ENCODE measurements at regions not wholly inside any gene's neighbourhood (a gene's known extent, or its start where the extent isn't known, plus 50 kb on each side); places are given as distances from the start of the nearest gene placed in this dataset.
"Not testable (repeated sequence)": the region's sequence is repeated elsewhere in the genome, so short reads cannot be mapped to it uniquely, and the experiment has no call there.

DNA sequence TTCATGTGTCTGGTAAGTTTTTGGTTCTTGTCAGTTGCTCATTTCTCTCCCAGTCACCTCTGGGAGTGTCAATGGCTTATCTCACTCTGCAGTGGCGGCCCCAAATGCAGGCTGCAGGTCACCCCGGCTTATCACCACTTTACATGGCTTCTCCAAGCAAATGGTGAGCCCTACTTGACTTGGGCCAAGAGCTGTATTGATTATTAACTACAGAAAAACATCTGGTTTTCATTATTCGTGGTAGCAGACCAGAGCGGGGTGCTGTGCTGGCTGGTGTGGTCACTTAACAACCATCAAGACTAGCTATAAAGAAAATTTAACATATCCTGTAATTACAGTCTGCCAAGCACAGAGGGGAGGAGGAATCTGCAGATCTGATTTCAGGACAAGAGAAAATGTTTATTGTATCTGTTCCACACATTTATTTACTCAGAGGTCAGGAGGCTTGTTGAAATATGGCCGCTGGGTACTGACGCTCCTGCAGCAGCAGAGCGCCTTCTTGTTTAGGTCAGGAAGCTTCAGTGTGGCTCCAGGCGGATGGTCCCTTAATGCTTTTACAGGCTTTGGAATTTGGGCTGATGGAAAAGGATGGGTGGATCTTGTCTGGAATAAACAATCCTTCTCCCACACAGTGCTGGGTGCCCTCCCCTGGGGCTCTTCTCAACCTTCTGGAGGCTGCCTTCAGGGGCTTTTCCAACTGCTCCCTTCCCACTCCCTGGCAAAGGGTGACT, 87.8 kb downstream of the HLX start:
- Histone ChIP-seq H3K9me3 (peaks cover 0 to 10% (median 0%) of the 10 kb centered on the region in 3 donors), H3K27ac (no peak overlapping the region), H3K36me3 (no peaks in the 10 kb centered on the region), H3K27me3 (no peaks in the 10 kb centered on the region), H3K4me1 (no peaks in the 10 kb centered on the region), H3K4me3 (no peak overlapping the region)
- in situ Hi-C loops (cut with MboI; ENCODE audit: low sequenced_read_pairs in 4 of 4): no loop called here
- TF ChIP-seq CTCF (IDR thresholded peaks at IDR 0.05 in 4 of 5, conservative IDR thresholded peaks at IDR 0.05 in 1 of 5): no peak
- TF ChIP-seq POLR2A (IDR thresholded peaks at IDR 0.05): no peak
- intact Hi-C loops (cut with DNase I; ENCODE audit: low total_unique reads): no loop called here
- DNase-seq (no peak), ATAC-seq (no peak)

DNA sequence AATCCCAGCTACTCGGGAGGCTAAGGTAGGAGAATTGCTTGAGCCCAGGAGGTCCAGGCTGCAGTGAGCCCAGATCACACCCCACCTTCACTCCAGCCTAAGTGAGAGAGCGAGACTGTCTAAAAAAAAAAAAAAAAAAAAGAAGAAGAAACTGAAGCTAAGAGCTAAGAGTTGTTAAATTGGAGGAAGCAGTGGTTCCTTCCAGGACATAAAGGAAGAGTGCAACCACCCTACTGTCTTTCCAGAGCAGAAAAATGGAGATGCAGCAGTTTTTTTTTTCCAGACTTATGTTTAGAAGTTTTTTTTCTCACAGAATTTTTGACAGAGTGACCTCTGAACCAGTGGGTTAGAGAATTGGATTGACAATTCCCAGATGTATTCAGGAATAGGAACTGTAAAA, 88.7 kb downstream of the HLX start:
- no peak for TF ChIP-seq CTCF (IDR thresholded peaks at IDR 0.05 in 4 of 5, conservative IDR thresholded peaks at IDR 0.05 in 1 of 5)
- Histone ChIP-seq H3K36me3 (no peaks in the 10 kb centered on the region), H3K27me3 (no peaks in the 10 kb centered on the region), H3K27ac (no peak overlapping the region), H3K4me1 (no peaks in the 10 kb centered on the region), H3K9me3 (peaks cover 0 to 10% (median 0%) of the 10 kb centered on the region in 3 donors), H3K4me3 (no peak overlapping the region)
- ATAC-seq: no peak
- in situ Hi-C loops (cut with MboI; ENCODE audit: low sequenced_read_pairs in 4 of 4): no loop called here
- no peak for DNase-seq
- intact Hi-C loops (cut with DNase I; ENCODE audit: low total_unique reads): no loop called here

DNA sequence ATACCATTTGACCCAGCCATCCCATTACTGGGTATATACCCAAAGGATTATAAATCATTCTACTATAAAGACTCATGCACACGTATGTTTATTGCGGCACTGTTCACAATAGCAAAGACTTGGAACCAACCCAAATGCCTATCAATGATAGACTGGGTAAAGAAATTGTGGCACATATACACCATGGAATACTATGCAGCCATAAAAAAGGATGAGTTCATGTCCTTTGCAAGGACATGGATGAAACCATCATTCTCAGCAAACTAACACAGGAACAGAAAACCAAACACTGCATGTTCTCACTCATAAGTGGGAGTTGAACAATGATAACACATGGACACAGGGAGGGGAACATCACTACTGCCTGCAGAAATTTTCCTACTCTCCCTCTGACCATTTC, 90.0 kb downstream of the HLX start:
- in situ Hi-C loops (cut with MboI; ENCODE audit: low sequenced_read_pairs in 4 of 4); DNase-seq; H3K4me1 ChIP-seq; H3K27me3 ChIP-seq; H3K4me3 ChIP-seq; H3K36me3 ChIP-seq; ATAC-seq; intact Hi-C loops (cut with DNase I; ENCODE audit: low total_unique reads); H3K9me3 ChIP-seq; H3K27ac ChIP-seq: not testable (repeated sequence)

DNA sequence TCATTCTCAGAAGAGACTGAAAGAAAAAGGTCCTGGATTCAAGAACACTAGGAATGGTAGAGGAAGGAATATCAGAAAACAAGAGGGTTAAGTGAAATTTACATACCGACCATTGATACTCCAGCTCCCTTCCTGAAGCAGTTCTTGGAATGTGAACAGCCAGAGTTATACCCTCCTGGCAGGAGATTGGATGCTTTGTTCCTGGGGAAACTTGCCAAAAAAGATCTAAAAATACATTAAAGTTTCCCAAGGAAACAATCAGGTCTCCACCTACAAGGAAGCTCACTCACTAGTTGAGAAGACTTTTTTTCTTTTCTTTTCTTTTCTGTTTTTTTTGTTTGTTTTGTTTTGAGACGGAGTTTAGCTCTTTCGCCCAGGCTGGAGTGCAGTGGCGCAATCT, 91.1 kb downstream of the HLX start:
- Histone ChIP-seq H3K27me3 (no peaks in the 10 kb centered on the region), H3K9me3 (no peaks in the 10 kb centered on the region), H3K4me1 (no peaks in the 10 kb centered on the region), H3K4me3 (no peak overlapping the region), H3K27ac (no peak overlapping the region), H3K36me3 (no peaks in the 10 kb centered on the region)
- TF ChIP-seq CTCF (IDR thresholded peaks at IDR 0.05 in 4 of 5, conservative IDR thresholded peaks at IDR 0.05 in 1 of 5) (no peak), POLR2A (IDR thresholded peaks at IDR 0.05) (no peak)
- ATAC-seq (no peak), DNase-seq (no peak)
- in situ Hi-C loops (cut with MboI; ENCODE audit: low sequenced_read_pairs in 4 of 4): no loop called here
- intact Hi-C loops (cut with DNase I; ENCODE audit: low total_unique reads): no loop called here

- Histone ChIP-seq H3K27ac (no peak overlapping the region), H3K36me3 (no peaks in the 10 kb centered on the region), H3K4me3 (no peak overlapping the region), H3K9me3 (no peaks in the 10 kb centered on the region), H3K27me3 (no peaks in the 10 kb centered on the region), H3K4me1 (no peaks in the 10 kb centered on the region)
- intact Hi-C loops (cut with DNase I; ENCODE audit: low total_unique reads) (no loop called here), in situ Hi-C loops (cut with MboI; ENCODE audit: low sequenced_read_pairs in 4 of 4) (no loop called here)
- no peak for ATAC-seq
- TF ChIP-seq POLR2A (IDR thresholded peaks at IDR 0.05): no peak
- TF ChIP-seq CTCF (IDR thresholded peaks at IDR 0.05 in 4 of 5, conservative IDR thresholded peaks at IDR 0.05 in 1 of 5): no peak
- DNase-seq: no peak
Measured at GRCh38 chr1:220971221-220971620, 92.0 kb downstream of the HLX start.
